ENCODE measurements at regions not wholly inside any gene's neighbourhood (a gene's known extent, or its start where the extent isn't known, plus 50 kb on each side); places are given as distances from the start of the nearest gene placed in this dataset.

DNA sequence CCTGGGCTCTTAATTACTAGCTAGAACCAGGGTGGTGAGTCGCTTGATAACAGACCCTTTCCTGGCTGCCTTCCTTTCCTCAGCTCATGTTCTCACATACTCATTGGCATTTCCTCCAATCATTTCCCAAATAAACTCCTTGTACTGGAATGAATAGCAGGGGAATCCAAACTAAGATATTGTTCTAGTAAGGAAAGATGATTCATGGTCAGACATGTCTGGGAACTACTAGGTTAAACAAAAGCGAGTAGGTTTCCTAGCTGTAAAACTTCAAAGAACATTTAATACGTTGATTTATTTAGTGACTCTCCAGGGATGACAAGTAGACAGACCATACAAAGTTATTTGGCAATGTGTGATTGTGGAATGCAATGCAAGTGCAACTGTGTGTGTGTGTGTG, 121.2 kb upstream of the KCNJ6 start (continued):
- no peak for TF ChIP-seq SMAD5 (IDR thresholded peaks at IDR 0.05; ENCODE audit: low read depth)

DNA sequence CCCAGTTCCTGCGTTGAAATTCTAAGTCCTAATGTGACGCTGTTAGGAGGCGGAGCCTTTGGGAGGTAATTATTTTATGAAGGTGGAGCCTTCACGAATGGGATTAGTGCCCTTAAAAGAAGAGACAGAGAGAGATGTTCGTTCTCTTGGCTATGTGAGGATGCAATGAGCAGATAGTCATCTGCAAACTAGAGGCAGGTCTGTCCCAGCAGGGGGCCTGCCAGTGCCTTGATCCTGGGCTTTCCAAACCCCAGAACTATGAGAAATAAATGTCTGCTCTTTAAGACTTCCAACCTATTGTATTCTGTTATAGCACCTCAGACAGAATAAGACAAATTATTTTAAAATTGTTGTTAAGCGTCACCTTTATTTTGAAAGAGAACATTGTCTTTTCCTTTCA, 123.1 kb upstream of the KCNJ6 start:
- in situ Hi-C loops (cut with MboI), result no loop called here
- ChIA-PET CTCF (interaction anchor here (0.7 kb wide), 1 partner anchor 476 kb away, joined by 3 read pairs; no protein-coding TSS in a partner anchor), SMC1A (ENCODE audit: uncharacterized antibody, unreplicated experiment) (no interaction called here), RAD21 (ENCODE audit: unreplicated experiment) (no interaction called here), POLR2A (no interaction called here)
- DNase-seq (ENCODE audit: low read depth, low spot score) (no peak), ATAC-seq (no peak), FAIRE-seq (no peak)
- no peak overlapping the region for H3K27ac ChIP-seq (ENCODE audit: control insufficient read depth, insufficient read depth)
- H3K36me3 ChIP-seq (ENCODE audit: control insufficient read depth in 2 of 2, insufficient read depth in 2 of 2, low read length in 1 of 2), result no peaks in the 10 kb centered on the region
- no peak overlapping the region for H2AFZ ChIP-seq (ENCODE audit: control insufficient read depth, low read depth, low read length)
- H3K4me3 ChIP-seq, result no peak overlapping the region
- TF ChIP-seq NR2F1 (conservative IDR thresholded peaks at IDR 0.05) (no peak), KAT2A (conservative IDR thresholded peaks at IDR 0.05; ENCODE audit: control insufficient read depth, low read depth, low read length) (no peak), TBL1XR1 (IDR thresholded peaks at IDR 0.05; ENCODE audit: low read depth, low read length) (no peak), GABPA (IDR thresholded peaks at IDR 0.05; ENCODE audit: low read depth) (no peak), EED (IDR thresholded peaks at IDR 0.05; ENCODE audit: low read depth) (no peak)
- TF ChIP-seq, protein P1, sequence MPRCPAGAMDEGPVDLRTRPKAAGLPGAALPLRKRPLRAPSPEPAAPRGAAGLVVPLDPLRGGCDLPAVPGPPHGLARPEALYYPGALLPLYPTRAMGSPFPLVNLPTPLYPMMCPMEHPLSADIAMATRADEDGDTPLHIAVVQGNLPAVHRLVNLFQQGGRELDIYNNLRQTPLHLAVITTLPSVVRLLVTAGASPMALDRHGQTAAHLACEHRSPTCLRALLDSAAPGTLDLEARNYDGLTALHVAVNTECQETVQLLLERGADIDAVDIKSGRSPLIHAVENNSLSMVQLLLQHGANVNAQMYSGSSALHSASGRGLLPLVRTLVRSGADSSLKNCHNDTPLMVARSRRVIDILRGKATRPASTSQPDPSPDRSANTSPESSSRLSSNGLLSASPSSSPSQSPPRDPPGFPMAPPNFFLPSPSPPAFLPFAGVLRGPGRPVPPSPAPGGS (IDR thresholded peaks at IDR 0.05; ENCODE audit: borderline replicate concordance, insufficient read depth, low read depth, low read length, poor library complexity, severe bottlenecking), result no peak
- TF ChIP-seq, protein P2, sequence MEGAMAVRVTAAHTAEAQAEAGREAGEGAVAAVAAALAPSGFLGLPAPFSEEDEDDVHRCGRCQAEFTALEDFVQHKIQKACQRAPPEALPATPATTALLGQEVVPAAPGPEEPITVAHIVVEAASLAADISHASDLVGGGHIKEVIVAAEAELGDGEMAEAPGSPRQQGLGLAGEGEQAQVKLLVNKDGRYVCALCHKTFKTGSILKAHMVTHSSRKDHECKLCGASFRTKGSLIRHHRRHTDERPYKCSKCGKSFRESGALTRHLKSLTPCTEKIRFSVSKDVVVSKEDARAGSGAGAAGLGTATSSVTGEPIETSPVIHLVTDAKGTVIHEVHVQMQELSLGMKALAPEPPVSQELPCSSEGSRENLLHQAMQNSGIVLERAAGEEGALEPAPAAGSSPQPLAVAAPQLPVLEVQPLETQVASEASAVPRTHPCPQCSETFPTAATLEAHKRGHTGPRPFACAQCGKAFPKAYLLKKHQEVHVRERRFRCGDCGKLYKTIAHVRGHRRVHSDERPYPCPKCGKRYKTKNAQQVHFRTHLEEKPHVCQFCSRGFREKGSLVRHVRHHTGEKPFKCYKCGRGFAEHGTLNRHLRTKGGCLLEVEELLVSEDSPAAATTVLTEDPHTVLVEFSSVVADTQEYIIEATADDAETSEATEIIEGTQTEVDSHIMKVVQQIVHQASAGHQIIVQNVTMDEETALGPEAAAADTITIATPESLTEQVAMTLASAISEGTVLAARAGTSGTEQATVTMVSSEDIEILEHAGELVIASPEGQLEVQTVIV (IDR thresholded peaks at IDR 0.05; ENCODE audit: borderline replicate concordance, partially characterized antibody), result no peak
- no peak overlapping the region for H3K4me2 ChIP-seq (ENCODE audit: control insufficient read depth, insufficient read depth)
- no peaks in the 10 kb centered on the region for H3K4me1 ChIP-seq (ENCODE audit: control insufficient read depth, insufficient read depth, low read length)
- intact Hi-C loops (cut with micrococcal nuclease; ENCODE audit: unreplicated experiment), result no loop called here
- H3K79me2 ChIP-seq (ENCODE audit: control insufficient read depth, insufficient read depth, low read length), result no peaks in the 10 kb centered on the region
- no TSS peak for BruUV-seq (replicated peaks)
- H4K20me1 ChIP-seq (ENCODE audit: control insufficient read depth, insufficient read depth), result no peaks in the 10 kb centered on the region
- H3K27me3 ChIP-seq (replicated peaks in 1 of 2; ENCODE audit: control insufficient read depth in 2 of 2, insufficient read depth in 2 of 2, low read length in 1 of 2), result no peaks in the 10 kb centered on the region
- WGBS (ENCODE audit: insufficient coverage, insufficient replicate concordance, low lambda C conversion rate, missing lambda C conversion rate), result 41% methylated on average over 6 of the region's 6 CpGs
- no peaks in the 10 kb centered on the region for H3K9me3 ChIP-seq (replicated peaks; ENCODE audit: control insufficient read depth, insufficient read depth, low read length)
- no peak overlapping the region for H3K9ac ChIP-seq (ENCODE audit: control insufficient read depth, insufficient read depth, low read length)
